ENCODE measurements at regions not wholly inside any gene's neighbourhood (a gene's known extent, or its start where the extent isn't known, plus 50 kb on each side); places are given as distances from the start of the nearest gene placed in this dataset.

DNA sequence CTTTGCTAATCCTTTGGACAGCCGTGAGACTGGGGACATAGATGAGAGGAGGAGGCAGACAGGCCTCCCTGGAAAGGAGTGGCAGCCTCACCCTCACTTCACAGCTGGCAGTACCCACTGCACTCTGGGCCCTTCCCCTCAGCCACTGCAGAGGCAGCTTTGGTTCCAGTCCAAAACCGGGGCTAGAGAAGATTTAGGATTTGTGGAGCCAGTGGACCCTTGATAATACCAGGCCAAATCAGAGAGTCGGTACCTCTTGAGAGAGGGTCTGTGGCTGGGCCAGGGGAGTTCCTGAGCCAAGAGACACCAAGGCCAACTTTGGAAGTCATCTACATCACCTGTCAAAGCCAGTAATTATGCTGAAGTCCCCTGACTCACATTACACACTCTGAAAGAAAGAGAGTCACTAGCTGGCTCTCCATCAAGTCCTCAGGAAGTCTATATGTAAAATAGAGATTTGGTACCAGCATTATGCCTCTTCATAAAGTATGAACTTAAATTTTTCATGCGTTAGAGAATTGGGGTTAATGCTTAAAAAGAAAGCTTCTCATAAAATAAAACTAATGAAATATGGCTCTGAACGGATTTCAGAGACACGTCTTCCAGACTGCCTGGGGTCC is 244.1 kb upstream of the SEMA6D start:
- peak overlapping the region; percentile 7 to 22 for H3K27ac ChIP-seq
- H3K4me3 ChIP-seq: no peak overlapping the region
- DNase-seq (ENCODE audit: low spot score): no peak
- TF ChIP-seq, protein P1, sequence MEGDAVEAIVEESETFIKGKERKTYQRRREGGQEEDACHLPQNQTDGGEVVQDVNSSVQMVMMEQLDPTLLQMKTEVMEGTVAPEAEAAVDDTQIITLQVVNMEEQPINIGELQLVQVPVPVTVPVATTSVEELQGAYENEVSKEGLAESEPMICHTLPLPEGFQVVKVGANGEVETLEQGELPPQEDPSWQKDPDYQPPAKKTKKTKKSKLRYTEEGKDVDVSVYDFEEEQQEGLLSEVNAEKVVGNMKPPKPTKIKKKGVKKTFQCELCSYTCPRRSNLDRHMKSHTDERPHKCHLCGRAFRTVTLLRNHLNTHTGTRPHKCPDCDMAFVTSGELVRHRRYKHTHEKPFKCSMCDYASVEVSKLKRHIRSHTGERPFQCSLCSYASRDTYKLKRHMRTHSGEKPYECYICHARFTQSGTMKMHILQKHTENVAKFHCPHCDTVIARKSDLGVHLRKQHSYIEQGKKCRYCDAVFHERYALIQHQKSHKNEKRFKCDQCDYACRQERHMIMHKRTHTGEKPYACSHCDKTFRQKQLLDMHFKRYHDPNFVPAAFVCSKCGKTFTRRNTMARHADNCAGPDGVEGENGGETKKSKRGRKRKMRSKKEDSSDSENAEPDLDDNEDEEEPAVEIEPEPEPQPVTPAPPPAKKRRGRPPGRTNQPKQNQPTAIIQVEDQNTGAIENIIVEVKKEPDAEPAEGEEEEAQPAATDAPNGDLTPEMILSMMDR (IDR thresholded peaks at IDR 0.05): no peak

DNA sequence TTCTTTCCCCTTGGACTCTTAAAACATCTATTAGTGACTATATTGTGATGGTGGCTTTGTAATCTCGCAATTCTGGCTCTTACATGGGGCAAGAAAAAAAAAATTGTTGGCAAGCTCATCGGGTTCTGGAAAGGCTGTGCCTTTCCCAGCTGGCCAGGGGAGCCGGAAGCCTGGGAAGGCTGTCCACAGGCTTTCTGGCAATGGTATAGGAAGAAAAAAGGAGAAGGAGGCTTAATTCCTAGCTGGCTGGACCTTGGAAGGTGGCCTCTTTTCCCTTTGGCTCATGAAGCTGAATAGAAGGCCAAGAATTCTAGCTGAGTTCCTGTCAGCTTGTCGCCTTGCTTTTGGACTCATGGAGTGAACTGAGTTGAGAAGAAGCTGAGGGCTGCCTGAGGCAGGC is 243.5 kb upstream of the SEMA6D start:
- H3K27ac ChIP-seq: peak overlapping the region; percentile 6 to 18
- TF ChIP-seq, protein P1 (IDR thresholded peaks at IDR 0.05): no peak
- no peak overlapping the region for H3K4me3 ChIP-seq

DNA sequence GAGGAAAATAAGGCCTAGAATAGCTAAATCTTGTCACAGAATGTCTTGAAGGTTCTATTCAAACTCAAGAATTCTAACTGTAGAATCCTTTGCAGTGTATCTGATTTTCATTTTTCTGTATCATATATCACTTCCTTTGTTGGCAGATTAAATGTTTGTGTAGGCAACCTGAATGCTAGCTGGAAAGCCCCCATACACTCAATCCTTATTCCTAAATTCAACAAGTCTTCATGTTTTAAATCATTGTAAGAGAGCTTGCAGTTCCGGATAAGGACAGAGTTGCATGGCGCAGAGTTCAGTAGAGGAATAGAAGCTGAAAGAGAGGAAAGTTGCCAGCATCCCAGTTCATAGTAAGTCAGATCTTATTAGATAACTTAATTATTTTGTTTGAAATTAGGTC is 242.0 kb upstream of the SEMA6D start:
- no peak overlapping the region for H3K4me3 ChIP-seq
- TF ChIP-seq, protein P1 (IDR thresholded peaks at IDR 0.05): no peak
- H3K27ac ChIP-seq: no peak overlapping the region
- DNase-seq (ENCODE audit: low spot score): no peak

More for the DNA sequence above, 243.5 kb upstream of the SEMA6D start:
- peak; percentile 79 for DNase-seq (ENCODE audit: low spot score)

DNA sequence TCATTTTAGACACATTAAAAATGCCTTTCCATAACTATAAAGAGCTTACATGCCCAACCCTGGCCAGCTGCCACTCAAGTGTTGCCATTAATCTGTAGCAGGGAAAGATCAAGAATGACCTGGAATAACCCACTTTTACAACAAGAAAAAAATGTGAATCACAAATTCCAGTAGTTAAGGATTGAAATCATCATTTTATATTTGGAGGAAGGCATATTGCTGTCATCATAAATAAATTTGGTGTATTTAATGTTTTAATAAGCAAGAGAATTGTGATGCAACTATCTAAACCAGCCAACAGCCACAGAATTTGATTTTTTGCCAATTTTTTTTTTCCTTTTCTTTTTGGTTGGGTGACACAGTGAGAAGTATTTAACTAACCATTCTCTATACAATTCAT is 240.0 kb upstream of the SEMA6D start:
- DNase-seq (ENCODE audit: low spot score): no peak
- TF ChIP-seq, protein P1 (IDR thresholded peaks at IDR 0.05): no peak
- Histone ChIP-seq H3K4me3 (no peak overlapping the region), H3K27ac (no peak overlapping the region)

DNA sequence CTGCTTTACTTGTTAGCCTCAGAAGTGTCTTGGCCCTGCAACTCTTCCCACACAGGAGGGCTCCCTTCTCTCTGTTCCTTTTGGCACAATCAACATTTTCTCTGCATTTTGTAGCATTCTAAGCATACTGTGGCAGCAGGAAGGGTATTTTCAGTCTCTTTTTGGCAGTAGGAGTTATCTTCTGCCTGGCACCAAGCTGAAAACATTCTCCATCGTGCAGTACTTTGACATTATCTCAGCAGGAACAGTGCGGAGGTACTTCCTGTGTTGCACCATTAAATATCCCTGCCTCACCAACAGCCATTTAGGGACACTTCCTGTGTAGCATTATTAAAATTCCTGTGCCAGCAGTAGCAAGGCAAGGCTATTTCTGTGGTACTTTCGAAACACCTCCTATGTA is 233.2 kb upstream of the SEMA6D start:
- no peak for DNase-seq (ENCODE audit: low spot score)
- no peak overlapping the region for H3K4me3 ChIP-seq
- no peak overlapping the region for H3K27ac ChIP-seq
- TF ChIP-seq, protein P1 (IDR thresholded peaks at IDR 0.05): no peak

DNA sequence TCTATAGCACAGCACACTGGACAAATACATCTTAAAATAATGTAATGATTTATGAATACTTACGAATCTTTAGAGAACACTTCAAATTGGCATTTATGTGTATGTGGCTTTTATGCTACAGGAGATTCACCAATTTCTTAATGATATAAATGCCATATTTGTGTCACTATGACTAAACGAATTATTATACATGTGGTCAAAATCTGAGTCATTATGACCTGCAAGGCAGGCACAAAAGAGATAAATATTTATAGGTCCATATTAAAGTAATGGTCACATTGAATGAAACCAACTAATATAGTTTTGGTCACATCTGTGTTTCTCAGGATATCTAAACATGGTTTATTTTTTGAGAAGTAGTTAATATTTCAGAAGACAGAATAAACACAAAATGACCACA is 232.3 kb upstream of the SEMA6D start:
- TF ChIP-seq, protein P1 (IDR thresholded peaks at IDR 0.05): no peak
- Histone ChIP-seq H3K27ac (no peak overlapping the region), H3K4me3 (no peak overlapping the region)
- no peak for DNase-seq (ENCODE audit: low spot score)

DNA sequence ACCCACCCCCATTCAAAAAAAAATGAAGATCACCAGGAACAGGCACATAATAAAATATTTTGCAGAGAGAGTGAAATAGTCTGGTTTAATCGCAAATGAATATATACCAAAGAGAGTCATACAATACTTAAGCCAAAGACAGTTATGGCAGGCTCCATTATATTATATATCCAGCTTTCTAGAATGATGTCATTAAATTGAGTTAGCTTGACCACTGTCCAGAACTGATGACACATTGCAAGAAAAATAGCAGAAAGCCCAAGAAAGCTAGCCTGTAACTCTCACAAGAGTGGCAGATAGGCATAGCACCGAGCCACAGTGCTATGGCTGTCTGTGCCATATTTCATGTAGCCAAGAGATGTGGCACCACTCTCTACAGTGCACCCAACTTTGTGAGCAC is 231.9 kb upstream of the SEMA6D start:
- Histone ChIP-seq H3K27ac (no peak overlapping the region), H3K4me3 (no peak overlapping the region)
- TF ChIP-seq, protein P1 (IDR thresholded peaks at IDR 0.05): no peak
- DNase-seq (ENCODE audit: low spot score): no peak

Data from coronary artery (tissue), 2 donors.